AG04449 (cell line): ENCODE measurements at regions not wholly inside any gene's neighbourhood (a gene's known extent, or its start where the extent isn't known, plus 50 kb on each side); places are given as distances from the start of the nearest gene placed in this dataset.

Source experiments
- CTCF ChIA-PET: fragments of 350-600 bp; formaldehyde crosslinking; extraction: SDS; loops from one replicate; lab custom pipeline; 2021; ENCODE audit warnings: antibody characterized with exemption; lab: Yijun Ruan, JAX
- POLR2A ChIA-PET: fragments of 400-600, 350-600 bp; formaldehyde crosslinking; extraction: SDS; loops from one replicate; lab custom pipeline; 2020; ENCODE audit warnings: antibody characterized with exemption, inconsistent platforms; lab: Yijun Ruan, JAX
- DNase-seq: peaks from one replicate; pipeline ENCODE4 v3.0.0-alpha.2; 2010; ENCODE audit warnings: low read depth, low spot score
- H3K4me3 ChIP-seq: 2 replicates; pipeline ENCODE4 v1.5.1; 2011; ENCODE audit warnings: low read depth, mild to moderate bottlenecking, control low read depth, low read length
- CTCF ChIP-seq: IDR thresholded peaks from one replicate; pipeline ENCODE4 v1.5.1; 2011; ENCODE audit warnings: mild to moderate bottlenecking, moderate library complexity, low read length, control low read depth, inconsistent platforms; ENCODE audit not compliant: insufficient read depth; ENCODE audit errors: missing control alignments

GRCh38 chr1:78797108-78797781 lies 147.6 kb downstream of the IFI44 start:
- ChIA-PET CTCF (no interaction called here), POLR2A (no interaction called here)
- DNase-seq, result no peak
- H3K4me3 ChIP-seq, result no peak overlapping the region
- TF ChIP-seq CTCF, result no peak

GRCh38 chr1:78799926-78800325 lies 150.3 kb downstream of the IFI44 start:
- CTCF ChIA-PET, result no interaction called here
- DNase-seq, result no peak
- H3K4me3 ChIP-seq, result no peak overlapping the region
- POLR2A ChIA-PET, result no interaction called here
- TF ChIP-seq CTCF, result no peak

GRCh38 chr1:78814176-78814575 lies 164.5 kb downstream of the IFI44 start:
- CTCF ChIA-PET, result no interaction called here
- H3K4me3 ChIP-seq, result no peak overlapping the region
- TF ChIP-seq CTCF, result no peak
- POLR2A ChIA-PET, result no interaction called here
- DNase-seq, result no peak

GRCh38 chr1:78825561-78825960 lies 175.9 kb downstream of the IFI44 start:
- ChIA-PET CTCF (interaction anchor here (0.6 to 1.3 kb wide), 4 partner anchors 12 to 137 kb away, joined by 3 to 4 read pairs (median 4); no protein-coding TSS in a partner anchor), POLR2A (no interaction called here)
- no peak for DNase-seq
- TF ChIP-seq CTCF, result no peak
- H3K4me3 ChIP-seq, result no peak overlapping the region

- CTCF ChIA-PET, result no interaction called here
These were observed 176.9 kb downstream of the ADGRL4 start for GRCh38 chr1:78829644-78830043.

GRCh38 chr1:78830321-78830720 lies 176.2 kb downstream of the ADGRL4 start:
- ChIA-PET POLR2A (no interaction called here), CTCF (no interaction called here)
- DNase-seq, result no peak
- TF ChIP-seq CTCF, result no peak
- H3K4me3 ChIP-seq, result no peak overlapping the region

More at GRCh38 chr1:78829644-78830043, 176.9 kb downstream of the ADGRL4 start:
- TF ChIP-seq CTCF, result no peak
- H3K4me3 ChIP-seq, result no peak overlapping the region
- POLR2A ChIA-PET, result no interaction called here
- no peak for DNase-seq
